ENCODE measurements at regions not wholly inside any gene's neighbourhood (a gene's known extent, or its start where the extent isn't known, plus 50 kb on each side); places are given as distances from the start of the nearest gene placed in this dataset.

DNA sequence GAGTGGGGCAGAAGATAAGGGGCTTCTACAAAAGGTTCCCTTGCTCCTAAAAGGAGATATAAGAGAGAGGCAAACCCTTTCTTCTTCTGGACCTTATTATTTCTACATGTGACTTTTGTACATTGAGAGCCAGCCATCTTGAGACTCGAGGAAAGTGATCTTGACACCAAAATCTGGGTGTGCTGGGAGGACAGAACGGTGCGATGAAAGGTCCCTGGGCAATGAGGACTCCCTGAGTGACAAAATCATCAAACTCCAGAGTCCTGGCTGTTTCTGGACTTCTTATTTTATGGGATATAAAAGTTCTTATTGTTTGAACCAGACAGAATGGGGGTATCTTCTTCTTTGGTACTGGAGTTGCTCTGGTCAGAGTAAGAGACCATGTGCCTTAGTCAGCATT, 411.0 kb downstream of the ZNF536 start:
- no peak overlapping the region for H3K27ac ChIP-seq
- H3K9me3 ChIP-seq (ENCODE audit: low read depth), result no peaks in the 10 kb centered on the region
- no peaks in the 10 kb centered on the region for H4K20me1 ChIP-seq (ENCODE audit: low read depth)
- no peak overlapping the region for H3K4me2 ChIP-seq
- Mint-ChIP-seq H3K4me1 (no peaks in the 10 kb centered on the region), H3K4me3 (no peak overlapping the region), H3K27me3 (ENCODE audit: insufficient read depth, low read depth) (peaks cover 4% of the 10 kb centered on the region), H3K36me3 (no peaks in the 10 kb centered on the region), H3K27ac (no peak overlapping the region), H3K9me3 (no peaks in the 10 kb centered on the region)
- H3K9ac ChIP-seq, result no peak overlapping the region
- TF ChIP-seq EZH2 (IDR thresholded peaks at IDR 0.05) (no peak), EZH2phosphoT487 (IDR thresholded peaks at IDR 0.05) (no peak)
- TF ChIP-seq, protein P1, sequence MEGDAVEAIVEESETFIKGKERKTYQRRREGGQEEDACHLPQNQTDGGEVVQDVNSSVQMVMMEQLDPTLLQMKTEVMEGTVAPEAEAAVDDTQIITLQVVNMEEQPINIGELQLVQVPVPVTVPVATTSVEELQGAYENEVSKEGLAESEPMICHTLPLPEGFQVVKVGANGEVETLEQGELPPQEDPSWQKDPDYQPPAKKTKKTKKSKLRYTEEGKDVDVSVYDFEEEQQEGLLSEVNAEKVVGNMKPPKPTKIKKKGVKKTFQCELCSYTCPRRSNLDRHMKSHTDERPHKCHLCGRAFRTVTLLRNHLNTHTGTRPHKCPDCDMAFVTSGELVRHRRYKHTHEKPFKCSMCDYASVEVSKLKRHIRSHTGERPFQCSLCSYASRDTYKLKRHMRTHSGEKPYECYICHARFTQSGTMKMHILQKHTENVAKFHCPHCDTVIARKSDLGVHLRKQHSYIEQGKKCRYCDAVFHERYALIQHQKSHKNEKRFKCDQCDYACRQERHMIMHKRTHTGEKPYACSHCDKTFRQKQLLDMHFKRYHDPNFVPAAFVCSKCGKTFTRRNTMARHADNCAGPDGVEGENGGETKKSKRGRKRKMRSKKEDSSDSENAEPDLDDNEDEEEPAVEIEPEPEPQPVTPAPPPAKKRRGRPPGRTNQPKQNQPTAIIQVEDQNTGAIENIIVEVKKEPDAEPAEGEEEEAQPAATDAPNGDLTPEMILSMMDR (IDR thresholded peaks at IDR 0.05), result no peak
- DNase-seq (ENCODE audit: low spot score), result no peak
- H3F3A ChIP-seq (ENCODE audit: low read depth), result no peaks in the 10 kb centered on the region
- no peaks in the 10 kb centered on the region for H3K36me3 ChIP-seq
- H3K79me2 ChIP-seq (ENCODE audit: low read depth), result no peaks in the 10 kb centered on the region
- H3K4me1 ChIP-seq, result no peaks in the 10 kb centered on the region
- no peak overlapping the region for H3K4me3 ChIP-seq
- H3K27me3 ChIP-seq, result no peaks in the 10 kb centered on the region
- H2AFZ ChIP-seq (replicated peaks), result no peak overlapping the region

DNA sequence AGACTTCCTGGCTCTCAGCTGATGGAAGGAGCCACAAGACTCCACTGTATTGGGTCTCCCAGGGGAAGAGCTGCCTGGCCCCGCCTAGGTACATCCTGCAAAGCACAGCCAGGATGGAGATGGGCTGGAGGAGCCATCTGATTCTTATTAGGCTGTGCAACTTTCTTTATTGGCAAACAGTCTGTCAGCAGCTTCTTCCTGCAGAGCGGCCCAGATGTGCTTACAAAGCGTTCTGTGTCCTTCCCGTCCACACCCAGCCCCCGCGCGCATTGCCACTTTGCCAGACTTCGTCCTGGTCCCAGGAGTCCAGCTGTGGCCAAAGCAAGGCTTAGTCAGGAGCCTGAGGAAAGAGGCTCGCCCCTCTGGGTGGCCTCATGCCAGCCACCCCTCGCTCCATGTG, 409.3 kb downstream of the ZNF536 start:
- Histone ChIP-seq H3F3A (ENCODE audit: low read depth) (no peaks in the 10 kb centered on the region), H3K79me2 (ENCODE audit: low read depth) (no peaks in the 10 kb centered on the region), H3K9ac (no peak overlapping the region), H3K36me3 (no peaks in the 10 kb centered on the region), H3K4me3 (no peak overlapping the region), H3K27ac (no peak overlapping the region), H3K4me2 (no peak overlapping the region), H2AFZ (replicated peaks) (no peak overlapping the region), H3K9me3 (ENCODE audit: low read depth) (no peaks in the 10 kb centered on the region), H3K4me1 (no peaks in the 10 kb centered on the region), H3K27me3 (no peaks in the 10 kb centered on the region), H4K20me1 (ENCODE audit: low read depth) (no peaks in the 10 kb centered on the region)
- no peak overlapping the region for H3K4me3 Mint-ChIP-seq
- H3K4me1 Mint-ChIP-seq, result no peaks in the 10 kb centered on the region
- DNase-seq (ENCODE audit: low spot score), result no peak
- no peaks in the 10 kb centered on the region for H3K9me3 Mint-ChIP-seq
- H3K36me3 Mint-ChIP-seq, result no peaks in the 10 kb centered on the region
- H3K27ac Mint-ChIP-seq, result no peak overlapping the region
- peaks cover 4% of the 10 kb centered on the region for H3K27me3 Mint-ChIP-seq (ENCODE audit: insufficient read depth, low read depth)
- no peak for TF ChIP-seq EZH2phosphoT487 (IDR thresholded peaks at IDR 0.05)

DNA sequence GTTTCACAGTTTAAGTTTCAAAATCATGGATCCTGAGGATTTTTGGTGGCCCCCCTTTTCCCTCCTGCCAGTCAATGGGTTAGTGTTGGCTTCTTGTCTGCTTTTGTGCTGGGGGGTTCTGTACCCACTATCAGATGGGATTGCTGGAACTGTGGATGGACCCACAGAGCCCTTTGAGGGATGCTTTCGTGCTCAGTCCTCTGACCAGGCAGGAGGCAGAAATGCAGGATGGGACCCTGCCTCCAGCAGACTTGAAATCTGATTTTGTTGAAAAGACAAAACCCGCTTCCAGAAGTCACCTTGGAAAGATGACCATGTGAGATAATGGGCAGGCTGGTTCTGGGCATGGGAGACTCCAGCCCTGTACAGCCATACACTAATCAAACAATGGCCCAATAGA, 408.9 kb downstream of the ZNF536 start:
- H3K4me3 ChIP-seq, result no peak overlapping the region
- DNase-seq (ENCODE audit: low spot score), result no peak
- no peaks in the 10 kb centered on the region for H3F3A ChIP-seq (ENCODE audit: low read depth)
- H4K20me1 ChIP-seq (ENCODE audit: low read depth), result no peaks in the 10 kb centered on the region
- H3K27me3 ChIP-seq, result no peaks in the 10 kb centered on the region
- H3K79me2 ChIP-seq (ENCODE audit: low read depth), result no peaks in the 10 kb centered on the region
- H3K27ac ChIP-seq, result no peak overlapping the region
- no peak overlapping the region for H2AFZ ChIP-seq (replicated peaks)
- H3K27me3 Mint-ChIP-seq (ENCODE audit: insufficient read depth, low read depth), result peaks cover 4% of the 10 kb centered on the region
- no peaks in the 10 kb centered on the region for H3K9me3 Mint-ChIP-seq
- no peak overlapping the region for H3K27ac Mint-ChIP-seq
- no peaks in the 10 kb centered on the region for H3K4me1 ChIP-seq
- no peak overlapping the region for H3K4me2 ChIP-seq
- H3K9me3 ChIP-seq (ENCODE audit: low read depth), result no peaks in the 10 kb centered on the region
- H3K4me1 Mint-ChIP-seq, result no peaks in the 10 kb centered on the region
- no peak overlapping the region for H3K9ac ChIP-seq
- no peak overlapping the region for H3K4me3 Mint-ChIP-seq
- H3K36me3 ChIP-seq, result no peaks in the 10 kb centered on the region
- no peaks in the 10 kb centered on the region for H3K36me3 Mint-ChIP-seq
- TF ChIP-seq, protein P1 (IDR thresholded peaks at IDR 0.05), result no peak
- TF ChIP-seq EZH2 (IDR thresholded peaks at IDR 0.05), result no peak
- no peak for TF ChIP-seq EZH2phosphoT487 (IDR thresholded peaks at IDR 0.05)

DNA sequence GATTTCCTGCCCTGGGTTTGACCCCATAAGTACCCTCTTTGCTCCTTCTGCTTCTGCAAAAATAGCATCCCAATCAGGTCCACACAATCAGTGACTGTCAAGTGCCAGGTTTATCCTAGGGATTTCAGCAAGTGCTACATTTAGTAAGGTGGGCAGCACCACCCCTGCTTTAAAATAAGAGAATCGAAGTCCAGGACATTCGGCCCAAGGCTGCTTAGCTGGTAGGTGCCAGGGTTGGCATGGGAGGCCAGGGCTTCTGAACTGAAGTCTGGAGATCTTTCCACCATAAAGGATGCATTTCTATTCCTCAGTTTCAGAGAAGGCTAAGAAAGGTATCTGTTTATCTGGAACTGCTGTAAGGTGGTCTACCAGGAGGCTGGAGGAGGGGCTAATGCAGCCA, 408.3 kb downstream of the ZNF536 start:
- peaks cover 4% of the 10 kb centered on the region for H3K27me3 Mint-ChIP-seq (ENCODE audit: insufficient read depth, low read depth)
- no peak overlapping the region for H3K27ac ChIP-seq
- H3K36me3 ChIP-seq, result no peaks in the 10 kb centered on the region
- no peak overlapping the region for H3K4me3 Mint-ChIP-seq
- H3K27ac Mint-ChIP-seq, result no peak overlapping the region
- no peak overlapping the region for H3K9ac ChIP-seq
- no peaks in the 10 kb centered on the region for H3F3A ChIP-seq (ENCODE audit: low read depth)
- no peak overlapping the region for H3K4me3 ChIP-seq
- no peak for DNase-seq (ENCODE audit: low spot score)
- H3K4me1 Mint-ChIP-seq, result no peaks in the 10 kb centered on the region
- no peaks in the 10 kb centered on the region for H3K36me3 Mint-ChIP-seq
- H2AFZ ChIP-seq (replicated peaks), result no peak overlapping the region
- H4K20me1 ChIP-seq (ENCODE audit: low read depth), result no peaks in the 10 kb centered on the region
- no peak overlapping the region for H3K4me2 ChIP-seq
- no peaks in the 10 kb centered on the region for H3K27me3 ChIP-seq
- no peaks in the 10 kb centered on the region for H3K79me2 ChIP-seq (ENCODE audit: low read depth)
- H3K4me1 ChIP-seq, result no peaks in the 10 kb centered on the region
- no peaks in the 10 kb centered on the region for H3K9me3 ChIP-seq (ENCODE audit: low read depth)
- TF ChIP-seq EZH2phosphoT487 (IDR thresholded peaks at IDR 0.05) (no peak), EZH2 (IDR thresholded peaks at IDR 0.05) (no peak)
- TF ChIP-seq, protein P1 (IDR thresholded peaks at IDR 0.05), result no peak
- H3K9me3 Mint-ChIP-seq, result no peaks in the 10 kb centered on the region

All from neural progenitor cell (in vitro differentiated cells).